DOHH2 (cell line): ENCODE measurements at regions not wholly inside any gene's neighbourhood (a gene's known extent, or its start where the extent isn't known, plus 50 kb on each side); places are given as distances from the start of the nearest gene placed in this dataset.

Source experiments
- H3F3A ChIP-seq: fragments of 200-600 bp; sonication (generic), shearing (Covaris generic); 2 replicates; pipeline ENCODE4 v1.6.0; 2016; ENCODE audit warnings: antibody characterized with exemption, mild to moderate bottlenecking; ENCODE audit not compliant: control insufficient read depth, insufficient read depth
- H3K27ac ChIP-seq: fragments of 200-600 bp; sonication (generic); 2 replicates; pipeline ENCODE4 v1.5.1; 2014; ENCODE audit warnings: low read depth, mild to moderate bottlenecking, low read length, moderate library complexity
- H3K27me3 ChIP-seq: fragments of 200-600 bp; sonication (generic); 2 replicates; pipeline ENCODE4 v1.6.1; 2014; ENCODE audit warnings: mild to moderate bottlenecking, low read length, mixed read lengths; ENCODE audit not compliant: control insufficient read depth
- H3K36me3 ChIP-seq: fragments of 200-600 bp; sonication (generic); 2 replicates; pipeline ENCODE4 v1.6.1; 2014; ENCODE audit warnings: mild to moderate bottlenecking, low read length, moderate library complexity, mixed read lengths; ENCODE audit not compliant: control insufficient read depth
- H3K4me1 ChIP-seq: fragments of 200-600 bp; sonication (generic); 2 replicates; pipeline ENCODE4 v1.6.1; 2014; ENCODE audit warnings: mild to moderate bottlenecking, low read length, mixed read lengths; ENCODE audit not compliant: control insufficient read depth
- H3K4me2 ChIP-seq: fragments of 200-600 bp; sonication (generic); 2 replicates; pipeline ENCODE4 v1.6.0; 2014; ENCODE audit warnings: mild to moderate bottlenecking, low read length, moderate library complexity
- H3K4me3 ChIP-seq: fragments of 200-600 bp; sonication (generic); 2 replicates; pipeline ENCODE4 v1.5.1; 2014; ENCODE audit warnings: mild to moderate bottlenecking, low read length, mixed read lengths
- H3K79me2 ChIP-seq: fragments of 200-600 bp; sonication (generic); 2 replicates; pipeline ENCODE4 v1.6.1; 2014; ENCODE audit warnings: mild to moderate bottlenecking, low read length, mixed read lengths; ENCODE audit not compliant: control insufficient read depth
- H3K9me2 ChIP-seq: fragments of 200-600 bp; sonication (generic); replicated peaks from 2 replicates; pipeline ENCODE4 v1.6.1; 2014; ENCODE audit warnings: mild to moderate bottlenecking, low read length, mixed read lengths; ENCODE audit not compliant: control insufficient read depth
- H3K9me3 ChIP-seq: fragments of 200-600 bp; sonication (generic); 2 replicates; pipeline ENCODE4 v1.6.1; 2014; ENCODE audit warnings: antibody characterized with exemption, low read length, mixed read lengths; ENCODE audit not compliant: control insufficient read depth, insufficient read depth
- H4K20me1 ChIP-seq: fragments of 200-600 bp; sonication (generic); 2 replicates; pipeline ENCODE4 v1.6.0; 2014; ENCODE audit warnings: low read depth, mild to moderate bottlenecking, antibody characterized with exemption, low read length, moderate library complexity; ENCODE audit not compliant: control insufficient read depth, insufficient read depth
- CTCF ChIP-seq: fragments of 200-600 bp; sonication (generic); IDR thresholded peaks from one replicate; pipeline ENCODE4 v1.5.1; 2014; ENCODE audit warnings: antibody characterized with exemption, mild to moderate bottlenecking, low read depth, low read length; ENCODE audit not compliant: poor library complexity, severe bottlenecking
- EZH2phosphoT487 ChIP-seq: fragments of 200-600 bp; sonication (generic); IDR thresholded peaks from 2 replicates; pipeline ENCODE4 v1.6.1; 2017; ENCODE audit warnings: borderline replicate concordance, mild to moderate bottlenecking, antibody characterized with exemption, low read length, moderate library complexity, mixed read lengths

GRCh38 chr3:71977525-71977924 is 192.6 kb upstream of the PROK2 start:
- H3K4me2 ChIP-seq = no peak overlapping the region
- no peaks in the 10 kb centered on the region for H3K9me2 ChIP-seq
- H3K27me3 ChIP-seq = peaks cover 27% of the 10 kb centered on the region
- peaks cover 18% of the 10 kb centered on the region for H3K4me1 ChIP-seq
- no peak overlapping the region for H3K4me3 ChIP-seq
- H4K20me1 ChIP-seq = no peaks in the 10 kb centered on the region
- no peaks in the 10 kb centered on the region for H3K36me3 ChIP-seq
- H3K79me2 ChIP-seq = no peaks in the 10 kb centered on the region
- H3F3A ChIP-seq = no peaks in the 10 kb centered on the region
- no peaks in the 10 kb centered on the region for H3K9me3 ChIP-seq
- no peak for TF ChIP-seq EZH2phosphoT487
- TF ChIP-seq CTCF = no peak
- H3K27ac ChIP-seq = no peak overlapping the region

- Histone ChIP-seq H4K20me1 (no peaks in the 10 kb centered on the region), H3K27ac (no peak overlapping the region), H3K79me2 (no peaks in the 10 kb centered on the region), H3K36me3 (no peaks in the 10 kb centered on the region), H3K27me3 (peaks cover 30% of the 10 kb centered on the region), H3K4me1 (peaks cover 21% of the 10 kb centered on the region), H3K4me3 (no peak overlapping the region), H3K9me2 (no peaks in the 10 kb centered on the region), H3K9me3 (no peaks in the 10 kb centered on the region), H3K4me2 (no peak overlapping the region), H3F3A (no peaks in the 10 kb centered on the region)
- TF ChIP-seq CTCF (no peak), EZH2phosphoT487 (no peak)
These were observed 190.6 kb upstream of the PROK2 start for GRCh38 chr3:71975573-71975972.

GRCh38 chr3:71974786-71975185 is 189.8 kb upstream of the PROK2 start:
- no peaks in the 10 kb centered on the region for H4K20me1 ChIP-seq
- no peaks in the 10 kb centered on the region for H3F3A ChIP-seq
- no peaks in the 10 kb centered on the region for H3K79me2 ChIP-seq
- no peak for TF ChIP-seq EZH2phosphoT487
- TF ChIP-seq CTCF = no peak
- peaks cover 21% of the 10 kb centered on the region for H3K4me1 ChIP-seq
- no peak overlapping the region for H3K27ac ChIP-seq
- no peaks in the 10 kb centered on the region for H3K9me2 ChIP-seq
- H3K27me3 ChIP-seq = peaks cover 33% of the 10 kb centered on the region
- no peaks in the 10 kb centered on the region for H3K9me3 ChIP-seq
- H3K4me3 ChIP-seq = no peak overlapping the region
- no peaks in the 10 kb centered on the region for H3K36me3 ChIP-seq
- H3K4me2 ChIP-seq = no peak overlapping the region

GRCh38 chr3:71973274-71974030 is 188.5 kb upstream of the PROK2 start:
- Histone ChIP-seq H4K20me1 (no peaks in the 10 kb centered on the region), H3K4me3 (no peak overlapping the region), H3K27ac (no peak overlapping the region), H3K27me3 (peaks cover 26% of the 10 kb centered on the region), H3K9me2 (no peaks in the 10 kb centered on the region), H3F3A (no peaks in the 10 kb centered on the region), H3K79me2 (no peaks in the 10 kb centered on the region), H3K36me3 (no peaks in the 10 kb centered on the region), H3K9me3 (no peaks in the 10 kb centered on the region), H3K4me2 (no peak overlapping the region), H3K4me1 (peaks cover 17% of the 10 kb centered on the region)
- no peak for TF ChIP-seq CTCF
- TF ChIP-seq EZH2phosphoT487 = no peak
